GM20000 (cell line): ENCODE measurements at regions not wholly inside any gene's neighbourhood (a gene's known extent, or its start where the extent isn't known, plus 50 kb on each side); places are given as distances from the start of the nearest gene placed in this dataset.

Source experiments
- DNase-seq: peaks from one replicate; pipeline ENCODE4 v3.0.0; 2012; ENCODE audit warnings: low spot score
- TF ChIP-seq, protein P1 (sequence below): IDR thresholded peaks from 2 replicates; pipeline ENCODE4 v1.5.1; 2012; ENCODE audit warnings: mild to moderate bottlenecking, control low read depth; ENCODE audit errors: extremely low read depth, missing control alignments

DNA sequence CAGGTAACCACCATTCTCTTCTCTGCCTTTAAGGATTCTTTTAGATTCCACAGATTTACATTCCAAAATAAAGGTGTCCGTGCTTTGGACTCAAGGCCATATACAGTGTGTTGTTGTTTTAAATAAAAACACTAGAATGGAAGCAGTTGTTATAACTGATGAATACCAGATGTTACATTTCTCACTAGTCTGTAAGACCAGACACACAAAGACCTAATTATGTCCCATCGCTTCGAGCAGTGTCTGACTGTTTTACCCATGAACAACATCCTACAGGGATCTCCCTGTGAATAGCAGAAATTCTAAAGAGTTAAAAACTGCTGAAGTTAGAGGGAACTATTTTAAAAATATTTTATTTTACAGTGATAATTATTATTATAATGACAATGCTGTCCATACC is 574.7 kb upstream of the ZP4 start:
- TF ChIP-seq, protein P1, sequence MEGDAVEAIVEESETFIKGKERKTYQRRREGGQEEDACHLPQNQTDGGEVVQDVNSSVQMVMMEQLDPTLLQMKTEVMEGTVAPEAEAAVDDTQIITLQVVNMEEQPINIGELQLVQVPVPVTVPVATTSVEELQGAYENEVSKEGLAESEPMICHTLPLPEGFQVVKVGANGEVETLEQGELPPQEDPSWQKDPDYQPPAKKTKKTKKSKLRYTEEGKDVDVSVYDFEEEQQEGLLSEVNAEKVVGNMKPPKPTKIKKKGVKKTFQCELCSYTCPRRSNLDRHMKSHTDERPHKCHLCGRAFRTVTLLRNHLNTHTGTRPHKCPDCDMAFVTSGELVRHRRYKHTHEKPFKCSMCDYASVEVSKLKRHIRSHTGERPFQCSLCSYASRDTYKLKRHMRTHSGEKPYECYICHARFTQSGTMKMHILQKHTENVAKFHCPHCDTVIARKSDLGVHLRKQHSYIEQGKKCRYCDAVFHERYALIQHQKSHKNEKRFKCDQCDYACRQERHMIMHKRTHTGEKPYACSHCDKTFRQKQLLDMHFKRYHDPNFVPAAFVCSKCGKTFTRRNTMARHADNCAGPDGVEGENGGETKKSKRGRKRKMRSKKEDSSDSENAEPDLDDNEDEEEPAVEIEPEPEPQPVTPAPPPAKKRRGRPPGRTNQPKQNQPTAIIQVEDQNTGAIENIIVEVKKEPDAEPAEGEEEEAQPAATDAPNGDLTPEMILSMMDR, result no peak
- DNase-seq, result no peak

GRCh38 chr1:238458899-238459298 is 568.2 kb upstream of the ZP4 start:
- no peak for DNase-seq
- TF ChIP-seq, protein P1, result no peak

GRCh38 chr1:238457610-238458009 is 566.9 kb upstream of the ZP4 start:
- TF ChIP-seq, protein P1, result no peak
- no peak for DNase-seq

DNA sequence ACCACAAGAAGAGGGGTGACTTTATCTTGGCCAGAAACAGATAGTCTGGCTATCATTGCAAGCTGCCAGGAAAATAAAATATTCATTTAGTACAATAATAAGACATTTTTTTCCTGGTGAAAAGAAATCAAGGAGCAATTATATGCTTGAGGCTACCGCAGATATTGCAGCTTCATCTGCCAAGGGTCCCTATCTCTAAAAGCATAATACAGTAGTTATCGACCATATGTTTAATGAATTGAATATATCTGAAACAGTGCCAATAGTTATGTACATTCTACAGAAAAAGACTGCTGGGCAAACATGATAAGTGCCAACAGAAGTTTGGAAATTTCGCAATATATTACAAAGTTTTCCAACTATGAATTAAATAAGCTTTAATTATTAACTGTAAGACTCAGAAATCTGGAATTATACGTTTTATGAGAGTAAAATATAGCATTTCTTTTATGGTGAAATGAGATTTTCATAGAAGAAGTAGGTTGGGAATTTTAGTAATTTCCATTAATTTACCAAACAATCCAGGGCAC is 561.1 kb upstream of the ZP4 start:
- DNase-seq, result no peak

DNA sequence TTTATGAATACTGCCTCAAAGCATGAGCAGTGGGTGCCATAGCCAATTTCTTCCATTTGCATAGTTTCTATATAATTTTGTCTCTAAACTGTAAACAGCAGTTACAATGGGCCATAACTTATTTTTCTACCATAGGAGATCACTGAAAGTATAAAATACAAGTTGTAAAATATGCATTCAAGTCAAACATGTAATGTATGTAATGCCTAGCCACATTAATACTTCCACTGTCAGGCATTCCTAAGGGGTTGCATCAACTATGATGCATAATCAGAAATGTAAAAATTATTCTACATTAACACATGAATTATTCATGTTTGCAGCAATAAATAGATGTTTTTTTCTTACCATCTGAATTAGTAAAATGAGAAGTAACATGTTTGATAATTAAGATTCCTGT is 560.3 kb upstream of the ZP4 start:
- DNase-seq, result no peak
- TF ChIP-seq, protein P1, result no peak

More for the DNA sequence above, 561.1 kb upstream of the ZP4 start:
- TF ChIP-seq, protein P1, result no peak

DNA sequence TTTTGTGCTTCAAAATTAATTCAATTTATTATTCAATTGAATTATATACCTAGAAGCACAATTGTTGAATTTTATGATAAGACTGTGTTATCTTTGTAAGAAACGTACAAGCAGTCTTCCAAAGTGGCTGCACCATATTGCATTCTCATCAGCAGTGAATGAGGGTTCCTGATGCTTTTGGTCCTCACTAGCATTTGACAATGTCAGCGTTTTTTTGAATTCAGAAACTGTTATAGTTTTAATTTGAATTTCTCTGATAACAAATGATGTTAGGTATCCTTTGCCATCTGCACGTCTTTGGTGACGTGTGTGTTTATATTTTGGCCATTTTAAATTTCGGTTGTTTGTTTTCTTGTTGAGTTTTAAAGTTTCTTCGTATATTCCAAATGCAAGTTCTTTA is 553.0 kb upstream of the ZP4 start:
- TF ChIP-seq, protein P1, result no peak
- no peak for DNase-seq

DNA sequence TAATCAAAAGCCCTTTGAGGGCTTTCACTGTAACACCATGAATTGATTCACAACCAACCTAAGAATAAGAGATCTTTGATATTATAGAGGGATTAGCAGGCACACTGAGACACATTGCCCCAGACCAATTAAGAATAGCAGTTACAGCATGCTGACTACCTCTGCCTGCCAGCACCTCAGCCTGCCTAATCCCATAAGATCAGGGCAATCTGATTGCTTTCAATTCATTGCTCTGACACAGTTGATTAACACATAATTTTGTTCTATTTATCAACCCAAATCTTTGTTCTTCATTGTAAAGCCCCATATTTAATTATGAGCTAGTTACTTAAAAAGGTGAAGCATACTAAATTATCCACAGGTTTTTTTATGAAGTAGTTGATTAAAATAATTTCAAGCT is 548.8 kb upstream of the ZP4 start:
- TF ChIP-seq, protein P1, result no peak
- no peak for DNase-seq
